ENCODE measurements at regions not wholly inside any gene's neighbourhood (a gene's known extent, or its start where the extent isn't known, plus 50 kb on each side); places are given as distances from the start of the nearest gene placed in this dataset.

DNA sequence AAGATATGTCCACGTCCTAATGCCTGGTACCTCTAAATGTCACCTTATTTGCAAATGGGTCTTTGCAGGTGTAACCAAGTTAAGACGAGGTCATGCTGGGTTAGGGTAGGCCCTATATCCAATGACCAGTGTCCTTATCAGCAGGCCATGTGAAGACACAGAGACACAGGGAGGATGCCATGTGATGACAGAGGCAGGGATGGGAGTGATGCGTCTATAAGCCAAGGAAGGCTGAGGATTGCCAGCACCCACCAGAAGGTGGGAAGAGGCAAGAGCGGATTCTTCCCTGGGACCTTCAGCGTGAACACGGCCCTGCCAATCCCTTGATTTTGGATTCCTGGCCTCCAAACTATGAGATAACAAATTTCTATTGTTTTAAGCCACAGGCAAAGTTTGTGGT is 123.4 kb upstream of the CXCL14 start:
- DNase-seq (ENCODE audit: low read depth, low spot score), result no peak
- ChIA-PET CTCF (no interaction called here), POLR2A (no interaction called here)
- TF ChIP-seq, protein P1, sequence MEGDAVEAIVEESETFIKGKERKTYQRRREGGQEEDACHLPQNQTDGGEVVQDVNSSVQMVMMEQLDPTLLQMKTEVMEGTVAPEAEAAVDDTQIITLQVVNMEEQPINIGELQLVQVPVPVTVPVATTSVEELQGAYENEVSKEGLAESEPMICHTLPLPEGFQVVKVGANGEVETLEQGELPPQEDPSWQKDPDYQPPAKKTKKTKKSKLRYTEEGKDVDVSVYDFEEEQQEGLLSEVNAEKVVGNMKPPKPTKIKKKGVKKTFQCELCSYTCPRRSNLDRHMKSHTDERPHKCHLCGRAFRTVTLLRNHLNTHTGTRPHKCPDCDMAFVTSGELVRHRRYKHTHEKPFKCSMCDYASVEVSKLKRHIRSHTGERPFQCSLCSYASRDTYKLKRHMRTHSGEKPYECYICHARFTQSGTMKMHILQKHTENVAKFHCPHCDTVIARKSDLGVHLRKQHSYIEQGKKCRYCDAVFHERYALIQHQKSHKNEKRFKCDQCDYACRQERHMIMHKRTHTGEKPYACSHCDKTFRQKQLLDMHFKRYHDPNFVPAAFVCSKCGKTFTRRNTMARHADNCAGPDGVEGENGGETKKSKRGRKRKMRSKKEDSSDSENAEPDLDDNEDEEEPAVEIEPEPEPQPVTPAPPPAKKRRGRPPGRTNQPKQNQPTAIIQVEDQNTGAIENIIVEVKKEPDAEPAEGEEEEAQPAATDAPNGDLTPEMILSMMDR (IDR thresholded peaks at IDR 0.05; ENCODE audit: insufficient read depth, low read length, missing control alignments), result no peak
- H3K4me3 ChIP-seq (ENCODE audit: low read depth, low read length), result no peak overlapping the region

DNA sequence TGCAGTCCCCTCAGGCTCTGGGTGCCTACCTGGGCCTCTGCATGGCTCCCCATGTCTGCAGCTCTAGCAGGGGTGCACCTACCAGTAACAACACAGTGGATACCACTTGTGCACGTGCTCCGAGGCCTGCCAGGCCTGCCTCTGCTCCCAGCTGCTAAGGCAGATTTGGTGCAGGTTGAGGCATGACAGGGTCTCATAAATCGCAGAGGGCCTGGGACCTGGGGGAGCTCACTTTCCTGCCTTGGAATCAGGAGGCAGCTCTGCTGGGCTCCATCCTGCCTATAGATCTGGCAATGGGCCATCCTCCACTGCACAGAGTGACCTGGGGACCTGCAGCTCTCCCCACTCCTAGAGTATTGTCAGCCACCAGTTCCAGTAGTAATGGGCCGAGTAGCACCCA is 121.9 kb upstream of the CXCL14 start:
- ChIA-PET CTCF (no interaction called here), POLR2A (no interaction called here)
- no peak overlapping the region for H3K4me3 ChIP-seq (ENCODE audit: low read depth, low read length)
- no peak for DNase-seq (ENCODE audit: low read depth, low spot score)
- TF ChIP-seq, protein P1 (IDR thresholded peaks at IDR 0.05; ENCODE audit: insufficient read depth, low read length, missing control alignments), result no peak

DNA sequence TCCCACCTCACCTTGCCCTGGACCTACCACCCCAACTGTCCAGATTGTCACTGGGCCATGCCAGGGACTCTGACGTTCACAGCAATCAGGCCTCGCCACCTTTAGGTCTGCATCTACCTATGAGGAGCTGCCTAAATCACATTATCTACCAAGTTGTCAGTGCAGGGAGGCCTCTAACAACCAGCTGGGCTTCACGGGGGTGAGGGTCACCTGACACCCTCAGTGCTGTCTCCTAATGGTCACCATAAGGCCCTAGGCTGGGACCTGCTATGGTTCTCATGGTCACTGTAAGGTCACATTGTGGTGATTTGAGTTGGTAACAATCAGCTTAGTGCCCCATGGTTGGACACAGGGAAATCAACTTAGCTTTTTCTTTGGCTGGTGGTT is 119.2 kb upstream of the CXCL14 start:
- no peak for DNase-seq (ENCODE audit: low read depth, low spot score)
- TF ChIP-seq, protein P1 (IDR thresholded peaks at IDR 0.05; ENCODE audit: insufficient read depth, low read length, missing control alignments), result no peak
- H3K4me3 ChIP-seq (ENCODE audit: low read depth, low read length), result no peak overlapping the region
- ChIA-PET CTCF (interaction anchor here (1.3 kb wide), 1 partner anchor 132 kb away, joined by 4 read pairs; no protein-coding TSS in a partner anchor), POLR2A (no interaction called here)

DNA sequence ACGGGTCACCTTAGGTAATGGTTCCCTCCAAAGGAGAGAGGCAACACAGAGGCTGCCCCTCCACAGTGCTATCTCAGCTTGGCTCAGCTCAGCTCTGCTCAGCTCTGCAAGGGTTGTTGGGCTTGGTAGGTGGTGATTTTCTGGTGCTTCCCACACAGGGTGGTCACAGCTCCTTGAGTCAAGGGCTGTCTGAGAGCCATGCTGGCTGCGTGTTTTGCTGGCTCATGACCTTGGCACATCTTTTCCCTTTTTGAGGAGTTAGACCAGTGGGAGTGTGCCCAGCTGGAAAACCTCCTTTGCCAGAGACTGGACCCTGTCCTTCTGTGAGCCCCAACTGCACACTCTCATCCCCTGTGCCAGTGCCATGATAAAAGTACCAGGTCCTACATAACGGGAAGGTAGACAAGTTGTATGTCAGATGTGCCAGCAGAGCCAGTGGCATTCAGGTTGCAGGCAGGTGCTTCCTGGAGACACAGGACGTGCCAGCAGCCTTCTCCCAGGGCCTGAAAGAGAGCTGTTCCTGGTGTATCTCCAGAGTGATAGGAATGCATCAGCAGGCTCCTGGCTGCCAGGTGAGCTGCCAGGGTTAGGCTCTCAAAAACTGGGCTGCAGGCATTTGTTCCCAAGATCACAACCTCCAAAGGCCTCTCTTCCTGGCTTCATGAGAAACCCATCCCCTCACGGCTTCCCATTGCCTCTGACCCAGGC is 118.6 kb upstream of the CXCL14 start:
- ChIA-PET CTCF (interaction anchor here (0.7 to 1.3 kb wide), 2 partner anchors 56 to 131 kb away, joined by 3 to 4 read pairs; no protein-coding TSS in a partner anchor), POLR2A (no interaction called here)
- no peak overlapping the region for H3K4me3 ChIP-seq (ENCODE audit: low read depth, low read length)
- no peak for DNase-seq (ENCODE audit: low read depth, low spot score)
- TF ChIP-seq, protein P1 (IDR thresholded peaks at IDR 0.05; ENCODE audit: insufficient read depth, low read length, missing control alignments), result no peak

DNA sequence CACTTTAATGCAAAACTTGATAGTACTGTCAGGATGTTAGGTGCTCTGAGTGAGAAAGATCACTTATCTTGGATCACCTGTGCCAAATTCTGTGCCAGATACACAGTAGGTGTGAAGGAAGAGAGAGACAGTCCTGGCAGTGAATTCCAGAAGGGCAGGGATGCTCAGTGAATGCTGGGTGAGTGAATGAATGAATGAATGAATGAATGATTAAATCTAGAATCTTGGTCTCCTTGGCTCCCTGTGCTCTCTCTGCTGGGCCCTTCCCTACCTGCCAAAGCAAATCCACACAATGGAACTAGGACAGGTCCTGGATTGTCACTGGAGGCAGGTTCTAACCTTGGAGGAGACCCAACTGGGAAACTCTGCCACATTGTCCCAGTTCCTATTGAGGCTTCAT is 117.5 kb upstream of the CXCL14 start:
- ChIA-PET CTCF (no interaction called here), POLR2A (no interaction called here)
- H3K4me3 ChIP-seq (ENCODE audit: low read depth, low read length), result no peak overlapping the region
- TF ChIP-seq, protein P1 (IDR thresholded peaks at IDR 0.05; ENCODE audit: insufficient read depth, low read length, missing control alignments), result no peak
- DNase-seq (ENCODE audit: low read depth, low spot score), result no peak

DNA sequence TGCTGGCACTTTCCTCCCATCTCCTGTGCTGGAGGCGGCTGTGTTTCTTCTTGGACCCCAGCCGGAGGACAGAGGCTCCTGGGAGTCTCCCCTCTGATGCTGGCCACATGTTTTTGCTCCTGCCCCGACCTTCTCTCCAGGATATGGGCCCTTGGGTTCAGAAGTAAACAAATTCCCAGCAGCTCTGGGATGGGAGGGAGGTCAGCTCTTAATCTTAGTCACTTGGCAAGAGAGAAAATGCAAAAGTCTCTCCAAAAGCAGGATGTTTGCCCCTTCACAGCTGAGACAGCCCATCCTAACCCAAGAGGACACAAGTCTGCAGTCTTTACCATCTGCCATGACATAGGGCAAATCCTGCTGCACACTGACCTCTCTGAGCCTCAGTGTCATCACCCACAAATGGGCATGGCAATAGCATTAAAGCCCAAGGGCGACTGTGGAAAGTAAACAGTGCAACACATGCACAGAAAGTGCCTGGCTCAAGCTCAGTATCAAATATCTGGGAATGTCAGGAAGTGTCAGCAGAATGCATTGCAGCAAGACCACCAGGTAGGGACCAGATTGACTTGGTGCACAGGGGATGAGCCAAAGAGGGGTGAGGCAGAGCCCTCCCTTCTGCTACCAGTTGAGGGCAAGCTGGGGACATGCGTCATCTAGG is 117.0 kb upstream of the CXCL14 start:
- ChIA-PET POLR2A (no interaction called here), CTCF (no interaction called here)
- TF ChIP-seq, protein P1 (IDR thresholded peaks at IDR 0.05; ENCODE audit: insufficient read depth, low read length, missing control alignments), result no peak

More for the DNA sequence above, 117.0 kb upstream of the CXCL14 start:
- no peak overlapping the region for H3K4me3 ChIP-seq (ENCODE audit: low read depth, low read length)
- DNase-seq (ENCODE audit: low read depth, low spot score), result no peak
